Thoracic aorta (tissue), 2 donors: ENCODE measurements at regions not wholly inside any gene's neighbourhood (a gene's known extent, or its start where the extent isn't known, plus 50 kb on each side); places are given as distances from the start of the nearest gene placed in this dataset.
"Not testable (repeated sequence)": the region's sequence is repeated elsewhere in the genome, so short reads cannot be mapped to it uniquely, and the experiment has no call there.

ENCODE experiments used
- ATAC-seq: fragments of 150-250 bp; one replicate; pipeline ENCODE4 v1.8.0; 2017; ENCODE audit warnings: low read depth; ENCODE audit not compliant: insufficient number of reproducible peaks, low FRiP score
- DNase-seq: peaks from one replicate; pipeline ENCODE4 v3.0.0-alpha.2; 2020; ENCODE audit warnings: low spot score
- H3K27ac ChIP-seq, 2 donors: fragments of 200-600 bp; sonication (generic); 1 replicate in 1 of 2; 2 replicates in 1 of 2; pipeline ENCODE4 v1.5.1; 2016; ENCODE audit warnings: mild to moderate bottlenecking in 2 of 2, moderate library complexity in 2 of 2
- H3K27me3 ChIP-seq: fragments of 200-600 bp; sonication (generic); replicated peaks from 2 replicates; pipeline ENCODE4 v1.6.0; 2016; ENCODE audit warnings: mild to moderate bottlenecking; ENCODE audit not compliant: insufficient read depth
- H3K36me3 ChIP-seq: fragments of 200-600 bp; sonication (generic); one replicate; pipeline ENCODE4 v1.5.1; 2016
- H3K4me1 ChIP-seq, 2 donors: fragments of 200-600 bp; sonication (generic); 1 replicate in 1 of 2; 2 replicates in 1 of 2; pipeline versions ENCODE4 v1.5.1 to v1.6.0; 2016; ENCODE audit warnings: low read depth in 2 of 2, mild to moderate bottlenecking in 1 of 2; ENCODE audit not compliant: control insufficient read depth in 1 of 2
- H3K4me3 ChIP-seq: fragments of 200-600 bp; sonication (generic); 2 replicates; pipeline ENCODE4 v1.5.1; 2016; ENCODE audit warnings: mild to moderate bottlenecking
- H3K9me3 ChIP-seq: fragments of 200-600 bp; sonication (generic); 2 replicates; pipeline ENCODE4 v1.5.1; 2016
- TF ChIP-seq, protein P1 (sequence below): fragments of 200-600 bp; sonication (generic); IDR thresholded peaks from one replicate; pipeline ENCODE4 v1.5.1; 2019; ENCODE audit warnings: antibody characterized with exemption

DNA sequence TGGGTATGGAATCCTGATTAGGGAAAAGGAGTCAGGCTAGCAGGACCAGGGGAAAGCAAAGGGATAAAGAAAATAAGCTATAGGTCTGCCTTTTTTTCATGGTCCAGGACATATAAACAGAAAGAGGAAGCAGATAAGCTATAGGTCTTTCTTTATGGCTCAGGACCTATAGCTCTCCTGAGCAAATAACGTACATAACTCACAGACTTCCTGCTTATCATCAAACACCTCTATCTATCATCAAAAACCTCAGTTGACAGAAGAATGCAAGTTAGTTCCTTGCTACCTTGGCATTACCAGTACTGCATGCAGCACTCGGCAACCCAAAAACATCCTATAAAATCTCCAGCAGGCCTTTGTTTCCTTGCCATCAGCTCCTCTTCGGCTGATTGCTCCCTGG lies 238.7 kb upstream of the OR4E1 start:
- Histone ChIP-seq H3K9me3 (no peaks in the 10 kb centered on the region), H3K4me1 (peaks cover 8 to 10% of the 10 kb centered on the region in 2 donors), H3K36me3 (no peaks in the 10 kb centered on the region), H3K27me3 (no peaks in the 10 kb centered on the region), H3K4me3 (no peak overlapping the region), H3K27ac (no peak overlapping the region)
- no peak for DNase-seq
- no peak for ATAC-seq
- TF ChIP-seq, protein P1, sequence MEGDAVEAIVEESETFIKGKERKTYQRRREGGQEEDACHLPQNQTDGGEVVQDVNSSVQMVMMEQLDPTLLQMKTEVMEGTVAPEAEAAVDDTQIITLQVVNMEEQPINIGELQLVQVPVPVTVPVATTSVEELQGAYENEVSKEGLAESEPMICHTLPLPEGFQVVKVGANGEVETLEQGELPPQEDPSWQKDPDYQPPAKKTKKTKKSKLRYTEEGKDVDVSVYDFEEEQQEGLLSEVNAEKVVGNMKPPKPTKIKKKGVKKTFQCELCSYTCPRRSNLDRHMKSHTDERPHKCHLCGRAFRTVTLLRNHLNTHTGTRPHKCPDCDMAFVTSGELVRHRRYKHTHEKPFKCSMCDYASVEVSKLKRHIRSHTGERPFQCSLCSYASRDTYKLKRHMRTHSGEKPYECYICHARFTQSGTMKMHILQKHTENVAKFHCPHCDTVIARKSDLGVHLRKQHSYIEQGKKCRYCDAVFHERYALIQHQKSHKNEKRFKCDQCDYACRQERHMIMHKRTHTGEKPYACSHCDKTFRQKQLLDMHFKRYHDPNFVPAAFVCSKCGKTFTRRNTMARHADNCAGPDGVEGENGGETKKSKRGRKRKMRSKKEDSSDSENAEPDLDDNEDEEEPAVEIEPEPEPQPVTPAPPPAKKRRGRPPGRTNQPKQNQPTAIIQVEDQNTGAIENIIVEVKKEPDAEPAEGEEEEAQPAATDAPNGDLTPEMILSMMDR = no peak

DNA sequence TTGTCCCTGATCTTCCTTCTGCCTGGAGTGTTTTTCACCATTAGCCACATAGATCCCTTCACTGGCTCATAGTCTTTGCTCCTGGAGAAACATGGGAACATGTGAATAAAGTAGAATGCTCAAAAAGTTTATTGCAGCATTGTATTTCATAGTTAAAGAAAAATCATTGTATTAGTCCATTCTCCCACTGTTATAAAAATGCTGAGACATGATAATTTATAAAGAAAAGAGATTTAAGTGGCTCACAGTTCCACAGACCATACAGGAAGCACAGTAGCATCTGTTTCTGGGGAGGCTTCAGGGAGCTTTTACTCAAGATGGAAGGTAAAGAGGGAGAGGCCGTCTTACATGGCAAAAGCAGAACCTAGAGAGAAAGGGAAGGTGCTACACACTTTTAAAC lies 238.3 kb upstream of the OR4E1 start:
- H3K27me3 ChIP-seq = no peaks in the 10 kb centered on the region
- no peak for ATAC-seq
- no peaks in the 10 kb centered on the region for H3K36me3 ChIP-seq
- no peak for DNase-seq
- no peak overlapping the region for H3K4me3 ChIP-seq
- no peaks in the 10 kb centered on the region for H3K9me3 ChIP-seq
- TF ChIP-seq, protein P1 = no peak
- no peak overlapping the region for H3K27ac ChIP-seq
- peaks cover 8 to 10% of the 10 kb centered on the region in 2 donors for H3K4me1 ChIP-seq

DNA sequence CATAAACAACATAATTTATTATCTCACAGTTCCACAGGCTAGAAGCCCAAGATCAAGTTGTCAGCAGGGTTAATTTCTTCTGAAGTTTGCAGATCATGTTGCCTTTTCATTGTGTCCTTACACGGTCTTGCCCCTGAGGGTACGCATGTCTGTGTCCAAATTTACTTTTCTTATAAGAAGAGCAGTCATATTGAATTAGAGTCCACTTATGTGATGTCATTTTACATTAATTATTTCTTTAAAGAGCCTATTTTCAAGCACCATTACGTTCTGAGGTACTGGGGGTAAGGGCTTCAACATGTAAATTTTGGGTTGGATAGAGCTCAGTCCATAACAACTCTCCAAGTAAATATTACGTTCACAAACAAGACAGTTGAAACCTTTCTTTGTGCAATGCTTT lies 236.6 kb upstream of the OR4E1 start:
- no peaks in the 10 kb centered on the region for H3K9me3 ChIP-seq
- ATAC-seq = no peak

DNA sequence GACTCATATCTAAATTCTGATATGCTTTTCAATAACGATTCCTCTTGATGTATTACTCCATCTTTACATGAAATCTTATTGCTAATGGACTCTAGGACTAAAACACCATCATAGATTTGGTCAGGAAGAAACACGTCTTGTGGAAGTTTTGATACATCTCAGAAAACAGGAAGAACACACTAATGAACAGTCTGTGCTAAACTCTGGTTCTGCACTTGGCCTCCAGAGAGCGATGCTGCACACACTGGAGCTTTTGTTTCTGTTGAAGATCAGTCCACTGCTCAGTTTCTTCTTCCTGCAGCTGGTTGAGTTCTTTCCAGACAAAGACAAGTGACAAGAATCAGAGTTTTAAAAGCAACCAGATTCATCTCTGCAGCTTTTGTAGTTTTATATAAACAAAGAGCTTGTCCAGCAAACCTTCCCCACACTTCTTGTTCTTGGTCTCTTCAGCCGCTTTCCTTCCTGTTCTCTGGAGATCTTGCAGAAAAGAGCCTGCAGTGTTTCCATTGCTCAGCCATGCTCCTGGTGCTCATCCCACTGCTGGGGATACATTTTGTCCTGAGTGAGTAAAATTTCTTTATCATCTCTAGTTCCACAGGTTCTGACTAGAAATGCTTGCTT lies 229.1 kb upstream of the OR4E1 start:
- H3K4me3 ChIP-seq = no peak overlapping the region
- no peak overlapping the region for H3K27ac ChIP-seq
- ATAC-seq (no peak), DNase-seq (no peak)
- TF ChIP-seq, protein P1 = no peak
- H3K9me3 ChIP-seq = no peaks in the 10 kb centered on the region
- no peaks in the 10 kb centered on the region for H3K4me1 ChIP-seq
- H3K27me3 ChIP-seq = no peaks in the 10 kb centered on the region
- no peaks in the 10 kb centered on the region for H3K36me3 ChIP-seq

More for the DNA sequence above, 236.6 kb upstream of the OR4E1 start:
- no peaks in the 10 kb centered on the region for H3K36me3 ChIP-seq
- H3K27me3 ChIP-seq = no peaks in the 10 kb centered on the region
- no peak overlapping the region for H3K4me3 ChIP-seq
- no peak overlapping the region for H3K27ac ChIP-seq
- DNase-seq = no peak
- TF ChIP-seq, protein P1 = no peak
- peaks cover 3% of the 10 kb centered on the region in 2 donors for H3K4me1 ChIP-seq

DNA sequence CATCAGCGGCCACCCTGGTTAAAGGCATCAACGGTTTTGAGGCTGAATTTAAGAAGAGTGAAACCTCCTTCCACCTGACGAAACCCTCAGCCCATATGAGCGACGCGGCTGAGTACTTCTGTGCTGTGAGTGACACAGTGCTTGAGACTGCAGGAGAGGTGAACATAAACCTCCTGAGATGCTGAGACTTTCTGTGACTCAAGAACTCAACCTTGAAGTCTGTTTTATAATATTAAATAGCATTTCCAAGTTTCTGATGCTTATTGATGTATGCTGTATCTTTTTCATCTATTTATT lies 221.2 kb upstream of the OR4E1 start:
- not testable (repeated sequence) for H3K27me3 ChIP-seq, H3K27ac ChIP-seq, H3K9me3 ChIP-seq, H3K36me3 ChIP-seq, H3K4me3 ChIP-seq, DNase-seq, H3K4me1 ChIP-seq, ATAC-seq
